CD14-positive monocyte (primary cell): ENCODE measurements at regions not wholly inside any gene's neighbourhood (a gene's known extent, or its start where the extent isn't known, plus 50 kb on each side); places are given as distances from the start of the nearest gene placed in this dataset.

ENCODE experiments used
- DNase-seq, 3 donors: peaks; one replicate each; pipeline ENCODE4 v3.0.0-alpha.2; 2011 to 2022
- H2AFZ ChIP-seq: 2 replicates; pipeline ENCODE4 v1.6.0; 2012; ENCODE audit warnings: mild to moderate bottlenecking, low read depth, low read length, inconsistent platforms; ENCODE audit not compliant: insufficient read depth, poor library complexity, severe bottlenecking
- H3K27ac ChIP-seq, 2 donors: 1 replicate in 1 of 2; 2 replicates in 1 of 2; pipeline ENCODE4 v1.5.1; 2012 to 2013; ENCODE audit warnings: low read length in 2 of 2, control low read depth in 1 of 2, inconsistent platforms in 1 of 2, low read depth in 1 of 2, mild to moderate bottlenecking in 1 of 2
- H3K27me3 ChIP-seq, 2 donors: one replicate each; pipeline versions ENCODE4 v1.6.0 to v1.6.1; 2011 to 2013; ENCODE audit warnings: low read length in 2 of 2; ENCODE audit not compliant: control insufficient read depth in 2 of 2, insufficient read depth in 2 of 2
- H3K36me3 ChIP-seq, 2 donors: replicated peaks in 1 of 2; 1 replicate in 1 of 2; 2 replicates in 1 of 2; pipeline versions ENCODE4 v1.5.1 to v1.6.1; 2012 to 2013; ENCODE audit warnings: low read length in 2 of 2, control low read depth in 1 of 2, inconsistent platforms in 1 of 2, mild to moderate bottlenecking in 1 of 2; ENCODE audit not compliant: insufficient read depth in 2 of 2, control insufficient read depth in 1 of 2
- H3K4me1 ChIP-seq, 2 donors: 1 replicate in 1 of 2; 2 replicates in 1 of 2; pipeline versions ENCODE4 v1.5.1 to v1.6.1; 2012 to 2013; ENCODE audit warnings: low read length in 2 of 2, control low read depth in 1 of 2, inconsistent platforms in 1 of 2, mild to moderate bottlenecking in 1 of 2, moderate library complexity in 1 of 2; ENCODE audit not compliant: insufficient read depth in 2 of 2, control insufficient read depth in 1 of 2
- H3K4me2 ChIP-seq: replicated peaks from 2 replicates; pipeline ENCODE3; 2012; ENCODE audit warnings: low read length, moderate library complexity, mild to moderate bottlenecking; ENCODE audit not compliant: poor library complexity, severe bottlenecking; ENCODE audit errors: extremely low read depth
- H3K4me3 ChIP-seq, 3 experiments: fragments of 200-600 bp in 1 of 3; sonication (generic) in 1 of 3; replicated peaks in 1 of 3; 1 replicate in 2 of 3; 2 replicates in 1 of 3; pipeline ENCODE4 v1.5.1; 2011 to 2013; ENCODE audit warnings: low read length in 3 of 3, mild to moderate bottlenecking in 3 of 3, control low read depth in 2 of 3, low read depth in 2 of 3, inconsistent platforms in 1 of 3, moderate library complexity in 1 of 3
- H3K79me2 ChIP-seq: 2 replicates; pipeline ENCODE4 v1.6.0; 2012; ENCODE audit warnings: mild to moderate bottlenecking, control low read depth, inconsistent platforms, low read length, moderate library complexity; ENCODE audit not compliant: insufficient read depth
- H3K9ac ChIP-seq: 2 replicates; pipeline ENCODE4 v1.6.0; 2017; ENCODE audit warnings: low read length, mild to moderate bottlenecking; ENCODE audit not compliant: insufficient read depth, poor library complexity, severe bottlenecking
- H3K9me3 ChIP-seq, 2 donors: replicated peaks in 1 of 2; 1 replicate in 1 of 2; 2 replicates in 1 of 2; pipeline versions ENCODE4 v1.5.1 to v1.6.1; 2012 to 2013; ENCODE audit warnings: low read length in 2 of 2, control low read depth in 1 of 2; ENCODE audit not compliant: control insufficient read depth in 1 of 2, insufficient read depth in 1 of 2
- H4K20me1 ChIP-seq: 2 replicates; pipeline ENCODE4 v1.6.0; 2012; ENCODE audit warnings: mild to moderate bottlenecking, low read length, control low read depth, moderate library complexity; ENCODE audit not compliant: insufficient read depth
- H3K27ac Mint-ChIP-seq, 7 donors: one replicate each; pipeline ENCODE4 v1.8.0; 2020; ENCODE audit warnings: mild to moderate bottlenecking in 7 of 7, mixed read lengths in 7 of 7, moderate library complexity in 6 of 7, inconsistent platforms in 2 of 7
- H3K27me3 Mint-ChIP-seq, 3 donors: one replicate each; pipeline ENCODE4 v1.8.0; 2021 to 2022; ENCODE audit warnings: low read depth in 3 of 3, mild to moderate bottlenecking in 3 of 3, mixed read lengths in 3 of 3, moderate library complexity in 3 of 3, inconsistent platforms in 1 of 3
- H3K36me3 Mint-ChIP-seq, 2 donors: one replicate each; pipeline ENCODE4 v1.8.0; 2020; ENCODE audit warnings: mixed read lengths in 2 of 2, inconsistent platforms in 1 of 2, mild to moderate bottlenecking in 1 of 2
- H3K4me1 Mint-ChIP-seq: one replicate; pipeline ENCODE4 v1.8.0; 2020; ENCODE audit warnings: mild to moderate bottlenecking, mixed read lengths
- H3K4me3 Mint-ChIP-seq, 2 donors: one replicate each; pipeline ENCODE4 v1.8.0; 2020; ENCODE audit warnings: mild to moderate bottlenecking in 2 of 2, mixed read lengths in 2 of 2, moderate library complexity in 1 of 2
- H3K9me3 Mint-ChIP-seq, 7 donors: one replicate each; pipeline ENCODE4 v1.8.0; 2020 to 2022; ENCODE audit warnings: mixed read lengths in 7 of 7, mild to moderate bottlenecking in 6 of 7, moderate library complexity in 6 of 7, inconsistent platforms in 2 of 7
- CTCF ChIP-seq: fragments of 200-600 bp; IDR thresholded peaks from one replicate; pipeline ENCODE4 v1.8.0; 2022; ENCODE audit warnings: antibody characterized with exemption, mild to moderate bottlenecking
- WGBS: methylation state at CpG from one replicate; pipeline ENCODE4 v1.1.5; 2013; ENCODE audit warnings: missing lambda C conversion rate; ENCODE audit not compliant: insufficient coverage; 5-methylcytosine and 5-hydroxymethylcytosine counted together
- intact Hi-C, 2 donors: fragments of 100-400 bp; cut with micrococcal nuclease; formaldehyde crosslinking; loops; one replicate each; pipeline versions ENCODE4 v1.15.0 to v1.15.1; 2023

- Mint-ChIP-seq H3K9me3 (peaks cover 0 to 5% (median 0%) of the 10 kb centered on the region in 7 donors), H3K27me3 (no peaks in the 10 kb centered on the region), H3K4me3 (no peak overlapping the region), H3K36me3 (no peaks in the 10 kb centered on the region), H3K27ac (no peak overlapping the region), H3K4me1 (peaks cover 24% of the 10 kb centered on the region)
- Histone ChIP-seq H2AFZ (no peak overlapping the region), H3K9me3 (no peaks in the 10 kb centered on the region), H3K36me3 (no peaks in the 10 kb centered on the region), H3K4me2 (no peak overlapping the region), H3K4me1 (peaks cover 16 to 22% of the 10 kb centered on the region in 2 donors), H3K4me3 (no peak overlapping the region), H4K20me1 (no peaks in the 10 kb centered on the region), H3K27me3 (no peaks in the 10 kb centered on the region), H3K27ac (no peak overlapping the region), H3K9ac (no peak overlapping the region), H3K79me2 (no peaks in the 10 kb centered on the region)
- no peak for TF ChIP-seq CTCF
- intact Hi-C loops: no loop called here
- no peak for DNase-seq
- 90% methylated on average over 4 of the region's 7 CpGs for WGBS
These were observed 241.4 kb upstream of the TBL1XR1 start for GRCh38 chr3:177438596-177439220.

GRCh38 chr3:177439694-177440269, 242.5 kb upstream of the TBL1XR1 start:
- H3K4me2 ChIP-seq: no peak overlapping the region
- H3K36me3 ChIP-seq: no peaks in the 10 kb centered on the region
- no peak overlapping the region for H3K27ac Mint-ChIP-seq
- no peak for TF ChIP-seq CTCF
- no CpG with 5 or more reads among the region's 3 CpGs for WGBS
- peaks cover 0 to 5% (median 0%) of the 10 kb centered on the region in 7 donors for H3K9me3 Mint-ChIP-seq
- no peaks in the 10 kb centered on the region for H3K9me3 ChIP-seq
- no peaks in the 10 kb centered on the region for H3K27me3 ChIP-seq
- H3K36me3 Mint-ChIP-seq: no peaks in the 10 kb centered on the region
- no peaks in the 10 kb centered on the region for H3K79me2 ChIP-seq
- no peak overlapping the region for H3K4me3 ChIP-seq
- peaks cover 24% of the 10 kb centered on the region for H3K4me1 Mint-ChIP-seq
- no peaks in the 10 kb centered on the region for H3K27me3 Mint-ChIP-seq
- intact Hi-C loops: loop anchor here in 1 of 2 donors (10.0 kb wide), 1 partner anchor 165 kb away; no protein-coding TSS in a partner anchor
- no peak overlapping the region for H3K9ac ChIP-seq
- DNase-seq: no peak
- peaks cover 18 to 24% of the 10 kb centered on the region in 2 donors for H3K4me1 ChIP-seq
- no peak overlapping the region for H3K27ac ChIP-seq
- H4K20me1 ChIP-seq: no peaks in the 10 kb centered on the region
- H2AFZ ChIP-seq: no peak overlapping the region
- no peak overlapping the region for H3K4me3 Mint-ChIP-seq
